Activated naive CD8-positive, alpha-beta T cell treated with anti-CD3 and anti-CD28 coated beads, Interleukin-2, amount 50 U/mL, for 24 hours (primary cell): ENCODE measurements at regions not wholly inside any gene's neighbourhood (a gene's known extent, or its start where the extent isn't known, plus 50 kb on each side); places are given as distances from the start of the nearest gene placed in this dataset.

Experiments used
- ATAC-seq: fragments of 150-1000 bp; cut with Tn5 transposase; one replicate; pipeline ENCODE4 v1.10.0; 2021
- DNase-seq: peaks from one replicate; pipeline ENCODE4 v3.0.0; 2021
- H3K27ac Mint-ChIP-seq: one replicate; pipeline ENCODE4 v1.8.0; 2021; ENCODE audit warnings: mild to moderate bottlenecking, mixed read lengths
- H3K27me3 Mint-ChIP-seq: one replicate; pipeline ENCODE4 v1.8.0; 2021; ENCODE audit warnings: mixed read lengths
- H3K36me3 Mint-ChIP-seq: one replicate; pipeline ENCODE4 v1.8.0; 2021; ENCODE audit warnings: low read depth, mixed read lengths
- H3K4me1 Mint-ChIP-seq: one replicate; pipeline ENCODE4 v1.8.0; 2021; ENCODE audit warnings: mixed read lengths
- H3K4me3 Mint-ChIP-seq: one replicate; pipeline ENCODE4 v1.8.0; 2021; ENCODE audit warnings: mild to moderate bottlenecking, moderate library complexity, mixed read lengths
- H3K9me3 Mint-ChIP-seq: one replicate; pipeline ENCODE4 v1.8.0; 2021; ENCODE audit warnings: mixed read lengths

- Mint-ChIP-seq H3K27me3 (no peaks in the 10 kb centered on the region), H3K4me1 (no peaks in the 10 kb centered on the region), H3K9me3 (peaks cover 22% of the 10 kb centered on the region), H3K36me3 (no peaks in the 10 kb centered on the region), H3K4me3 (no peak overlapping the region), H3K27ac (no peak overlapping the region)
- ATAC-seq (no peak), DNase-seq (no peak)
Measured at GRCh38 chr2:128425731-128426620, 107.3 kb upstream of the HS6ST1 start.

DNA sequence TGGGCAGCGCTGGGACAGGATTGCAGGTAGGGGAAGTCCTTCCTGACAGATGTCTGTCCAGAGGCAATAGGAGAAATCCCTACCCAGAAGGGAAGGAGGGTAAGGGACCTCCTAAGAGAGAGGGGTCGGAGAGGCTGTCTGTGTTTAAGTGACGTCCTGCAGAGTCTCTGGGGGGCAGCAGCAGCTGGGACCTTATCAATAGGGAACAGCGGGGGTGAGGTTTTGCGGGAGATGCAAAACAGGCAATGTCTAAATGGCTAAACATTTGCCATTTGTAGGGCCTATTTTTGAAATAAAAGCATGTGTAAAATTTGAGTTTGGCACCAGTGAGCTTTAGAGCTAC, 108.7 kb upstream of the HS6ST1 start:
- Mint-ChIP-seq H3K27ac (no peak overlapping the region), H3K27me3 (no peaks in the 10 kb centered on the region), H3K9me3 (peaks cover 23% of the 10 kb centered on the region), H3K36me3 (no peaks in the 10 kb centered on the region), H3K4me3 (no peak overlapping the region), H3K4me1 (no peaks in the 10 kb centered on the region)
- ATAC-seq (no peak), DNase-seq (no peak)

GRCh38 chr2:128428415-128428814, 109.7 kb upstream of the HS6ST1 start:
- Mint-ChIP-seq H3K9me3 (peaks cover 26% of the 10 kb centered on the region), H3K27me3 (peaks cover 2% of the 10 kb centered on the region), H3K36me3 (no peaks in the 10 kb centered on the region), H3K4me3 (no peak overlapping the region), H3K4me1 (no peaks in the 10 kb centered on the region), H3K27ac (no peak overlapping the region)
- ATAC-seq (no peak), DNase-seq (no peak)

GRCh38 chr2:128432423-128432822, 113.8 kb upstream of the HS6ST1 start:
- Mint-ChIP-seq H3K4me3 (no peak overlapping the region), H3K27me3 (peaks cover 5% of the 10 kb centered on the region), H3K27ac (no peak overlapping the region), H3K4me1 (no peaks in the 10 kb centered on the region), H3K36me3 (no peaks in the 10 kb centered on the region), H3K9me3 (peaks cover 26% of the 10 kb centered on the region)
- no peak for ATAC-seq
- no peak for DNase-seq

GRCh38 chr2:128433911-128434550, 115.4 kb upstream of the HS6ST1 start:
- DNase-seq (no peak), ATAC-seq (no peak)
- peaks cover 20% of the 10 kb centered on the region for H3K9me3 Mint-ChIP-seq
- no peaks in the 10 kb centered on the region for H3K36me3 Mint-ChIP-seq
- H3K4me3 Mint-ChIP-seq: no peak overlapping the region
- H3K27ac Mint-ChIP-seq: no peak overlapping the region
- peaks cover 8% of the 10 kb centered on the region for H3K27me3 Mint-ChIP-seq
- no peaks in the 10 kb centered on the region for H3K4me1 Mint-ChIP-seq

DNA sequence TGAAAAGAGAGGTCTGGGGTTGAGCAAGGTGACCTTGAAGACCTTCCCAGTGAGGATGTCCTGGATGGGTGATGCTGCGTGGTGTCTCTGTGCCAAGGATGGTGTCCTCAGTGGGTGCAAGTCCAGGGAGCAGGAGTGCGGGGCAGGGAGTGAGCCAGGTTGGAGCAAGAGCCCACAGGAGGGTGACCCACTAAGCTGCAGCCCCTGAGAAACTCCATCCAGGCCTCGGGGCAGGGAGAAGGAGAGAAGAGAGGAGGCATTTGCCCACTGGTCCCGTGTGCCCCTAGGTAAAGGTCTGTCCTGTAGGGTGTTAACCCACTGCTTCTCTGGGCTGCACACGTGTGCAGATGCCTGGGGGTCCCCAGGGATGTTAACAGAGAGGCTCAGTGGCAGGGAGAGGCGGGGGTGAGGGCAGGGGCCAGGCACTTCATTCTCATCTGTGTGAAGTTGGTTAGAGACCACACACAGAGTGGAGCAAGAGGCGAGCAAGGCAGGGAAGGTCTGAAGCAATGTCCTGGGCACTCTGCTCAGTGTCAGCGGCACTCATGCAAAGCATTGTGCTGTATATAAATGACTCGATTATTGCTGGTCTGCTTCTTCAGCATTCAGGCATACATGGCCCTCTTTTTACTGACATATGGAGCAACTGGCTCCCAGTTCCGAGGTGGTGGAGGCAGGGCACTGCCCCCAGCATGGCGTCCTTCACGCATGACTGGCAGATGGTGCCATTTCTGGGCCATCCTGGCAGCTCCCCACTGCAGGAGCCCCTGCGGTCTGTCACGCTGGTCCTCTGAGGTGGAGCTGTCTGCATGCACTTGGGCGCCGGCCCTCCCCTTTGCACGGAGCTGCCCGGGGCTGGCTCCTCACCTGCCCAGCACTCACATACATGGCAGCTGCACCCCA, 117.2 kb upstream of the HS6ST1 start:
- Mint-ChIP-seq H3K36me3 (no peaks in the 10 kb centered on the region), H3K4me1 (no peaks in the 10 kb centered on the region), H3K27me3 (peaks cover 8% of the 10 kb centered on the region), H3K4me3 (no peak overlapping the region), H3K27ac (no peak overlapping the region), H3K9me3 (peaks cover 3% of the 10 kb centered on the region)
- DNase-seq: no peak
- no peak for ATAC-seq

DNA sequence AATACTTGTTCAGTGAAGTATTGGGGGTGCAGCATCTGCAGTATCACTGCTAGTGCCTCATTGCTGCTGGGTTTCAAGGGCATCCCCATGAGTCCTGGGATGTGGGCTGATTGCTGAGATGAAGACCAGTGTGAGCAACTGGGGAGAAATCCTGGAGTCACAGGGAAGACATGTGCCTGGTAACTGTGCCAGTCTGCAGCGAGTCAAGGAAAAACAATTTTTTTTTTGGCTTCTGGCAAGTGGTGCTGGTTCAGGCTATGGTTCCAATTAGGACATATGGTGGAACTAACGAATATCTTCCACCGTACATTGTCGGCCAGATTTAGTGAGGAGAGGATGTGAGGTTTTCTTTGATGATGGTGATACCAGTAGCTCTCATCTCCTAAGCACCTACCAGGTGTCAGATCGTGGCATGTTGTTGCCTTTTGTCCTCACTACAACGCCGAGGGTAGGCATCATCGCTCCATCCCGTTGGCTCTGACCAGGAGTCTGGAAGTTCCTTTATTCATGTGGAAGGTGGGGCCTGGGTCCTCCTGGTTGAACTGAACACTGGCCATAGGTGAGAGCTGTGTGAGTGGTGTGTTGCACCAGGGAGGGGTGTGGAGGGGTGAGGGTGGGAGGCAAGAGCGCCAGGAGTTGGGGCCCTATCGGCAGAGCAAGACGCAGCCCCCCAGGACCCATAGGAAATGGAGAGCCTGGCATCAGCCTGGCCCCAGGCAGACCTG, 118.0 kb upstream of the HS6ST1 start:
- DNase-seq (no peak), ATAC-seq (no peak)
- no peak overlapping the region for H3K27ac Mint-ChIP-seq
- no peak overlapping the region for H3K4me3 Mint-ChIP-seq
- H3K4me1 Mint-ChIP-seq: no peaks in the 10 kb centered on the region
- H3K36me3 Mint-ChIP-seq: no peaks in the 10 kb centered on the region
- peaks cover 3% of the 10 kb centered on the region for H3K9me3 Mint-ChIP-seq
- peaks cover 8% of the 10 kb centered on the region for H3K27me3 Mint-ChIP-seq

- no peaks in the 10 kb centered on the region for H3K4me1 Mint-ChIP-seq
- peaks cover 3% of the 10 kb centered on the region for H3K9me3 Mint-ChIP-seq
- H3K36me3 Mint-ChIP-seq: no peaks in the 10 kb centered on the region
- ATAC-seq (no peak), DNase-seq (no peak)
- no peak overlapping the region for H3K27ac Mint-ChIP-seq
- H3K4me3 Mint-ChIP-seq: no peak overlapping the region
- H3K27me3 Mint-ChIP-seq: peaks cover 8% of the 10 kb centered on the region
Measured at GRCh38 chr2:128437204-128437565, 118.5 kb upstream of the HS6ST1 start.

- Mint-ChIP-seq H3K27me3 (peaks cover 6% of the 10 kb centered on the region), H3K4me1 (peaks cover 2% of the 10 kb centered on the region)
Measured at GRCh38 chr2:128438091-128438490, 119.4 kb upstream of the HS6ST1 start.

DNA sequence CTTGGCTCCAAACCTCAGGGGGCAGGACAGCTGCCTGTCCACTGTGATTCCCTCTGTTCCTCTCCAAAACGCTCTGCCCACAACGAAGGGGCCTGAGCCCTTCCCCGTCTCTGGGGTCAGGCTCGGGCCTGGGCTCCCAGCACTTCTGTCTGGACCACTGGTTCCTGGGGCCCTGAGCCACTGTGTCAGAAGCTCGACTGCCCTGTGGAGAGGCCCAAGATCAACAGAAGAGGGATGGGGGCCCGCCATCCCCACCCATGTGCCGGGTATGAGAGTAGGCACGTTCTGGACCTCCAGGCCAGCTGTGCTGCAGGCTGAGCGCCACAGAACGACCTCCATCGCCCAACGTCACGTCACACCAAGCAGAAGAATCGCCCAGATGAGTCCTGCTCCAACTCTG, 119.9 kb upstream of the HS6ST1 start:
- ATAC-seq (no peak), DNase-seq (no peak)
- H3K36me3 Mint-ChIP-seq: no peaks in the 10 kb centered on the region
- peaks cover 6% of the 10 kb centered on the region for H3K27me3 Mint-ChIP-seq
- H3K9me3 Mint-ChIP-seq: no peaks in the 10 kb centered on the region
- H3K4me3 Mint-ChIP-seq: no peak overlapping the region
- H3K4me1 Mint-ChIP-seq: peaks cover 2% of the 10 kb centered on the region
- no peak overlapping the region for H3K27ac Mint-ChIP-seq

More at GRCh38 chr2:128438091-128438490, 119.4 kb upstream of the HS6ST1 start:
- H3K36me3 Mint-ChIP-seq: no peaks in the 10 kb centered on the region
- H3K4me3 Mint-ChIP-seq: no peak overlapping the region
- DNase-seq (no peak), ATAC-seq (no peak)
- no peaks in the 10 kb centered on the region for H3K9me3 Mint-ChIP-seq
- no peak overlapping the region for H3K27ac Mint-ChIP-seq

- ATAC-seq (no peak), DNase-seq (no peak)
- no peak overlapping the region for H3K4me3 Mint-ChIP-seq
- H3K9me3 Mint-ChIP-seq: no peaks in the 10 kb centered on the region
- H3K27ac Mint-ChIP-seq: no peak overlapping the region
- H3K36me3 Mint-ChIP-seq: no peaks in the 10 kb centered on the region
- H3K27me3 Mint-ChIP-seq: peaks cover 3% of the 10 kb centered on the region
- peaks cover 2% of the 10 kb centered on the region for H3K4me1 Mint-ChIP-seq
Measured at GRCh38 chr2:128439031-128439790, 120.5 kb upstream of the HS6ST1 start.

GRCh38 chr2:128439791-128440665, 121.4 kb upstream of the HS6ST1 start:
- ATAC-seq (no peak), DNase-seq (no peak)
- Mint-ChIP-seq H3K4me1 (peaks cover 2% of the 10 kb centered on the region), H3K27ac (no peak overlapping the region), H3K36me3 (no peaks in the 10 kb centered on the region), H3K4me3 (no peak overlapping the region), H3K9me3 (no peaks in the 10 kb centered on the region), H3K27me3 (peaks cover 3% of the 10 kb centered on the region)
